GM21390 (cell line): ENCODE measurements at regions not wholly inside any gene's neighbourhood (a gene's known extent, or its start where the extent isn't known, plus 50 kb on each side); places are given as distances from the start of the nearest gene placed in this dataset.

ENCODE experiments used
- ATAC-seq: cut with Tn5 transposase; IDR thresholded peaks from one replicate; pipeline ENCODE4 v1.9.1; 2021; ENCODE audit not compliant: unreplicated experiment

DNA sequence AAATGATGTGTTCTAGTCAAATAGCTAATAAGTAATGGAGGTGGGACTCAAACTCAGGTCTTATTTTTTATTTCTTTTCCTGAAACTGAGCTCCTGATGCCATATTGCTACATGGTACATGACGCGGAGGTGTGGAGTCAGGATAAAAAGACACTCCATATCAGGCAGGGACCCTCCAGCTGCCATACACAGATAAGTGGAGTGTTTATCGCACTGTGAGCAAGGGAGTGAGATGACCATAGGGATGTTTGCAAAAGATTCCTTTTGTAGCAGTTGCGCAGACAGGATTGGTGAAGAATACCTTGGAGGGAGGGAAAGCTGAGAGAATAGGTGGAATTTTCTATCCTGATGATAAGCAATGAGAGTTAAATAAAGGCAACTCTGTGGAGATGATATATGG is 657.2 kb downstream of the RNF144A start:
- ATAC-seq, result no peak

DNA sequence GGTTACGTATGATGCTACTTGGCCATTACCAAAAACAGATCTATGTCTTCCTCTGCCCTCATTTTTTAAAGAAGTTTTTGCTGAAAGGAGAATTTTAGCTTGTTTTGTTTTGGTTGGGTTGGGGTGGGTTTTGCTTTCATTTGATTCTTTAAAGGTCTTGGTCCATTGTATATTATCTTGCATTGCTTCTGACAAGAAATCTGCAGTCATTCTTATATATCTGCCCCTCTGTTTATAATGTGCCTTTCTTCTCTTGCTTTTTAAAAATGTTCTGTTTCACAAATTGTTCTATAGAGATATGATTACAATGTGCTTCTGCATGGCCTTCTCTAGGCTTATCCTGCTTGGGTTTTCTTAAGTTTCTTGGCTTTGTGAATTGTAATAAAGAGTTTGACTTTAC is 660.6 kb downstream of the RNF144A start:
- ATAC-seq, result no peak

DNA sequence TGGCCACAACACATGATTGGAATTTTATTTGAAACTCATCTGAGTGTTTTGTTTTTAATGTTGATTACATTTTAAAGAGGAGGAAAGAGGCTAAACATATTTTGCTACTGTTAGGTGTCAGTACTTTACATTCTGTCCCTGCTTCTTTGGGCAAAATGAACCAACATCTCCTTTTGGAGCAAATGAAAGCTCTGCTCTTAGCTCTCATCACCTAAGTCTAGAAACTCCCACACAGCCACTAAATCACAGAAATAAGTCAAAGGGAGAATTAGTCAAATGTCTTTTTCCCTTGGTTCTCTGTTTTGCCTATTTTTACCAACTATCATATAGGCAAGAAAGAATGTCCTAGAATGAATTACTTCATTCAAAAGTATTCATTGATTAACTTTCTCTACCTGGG is 666.8 kb downstream of the RNF144A start:
- ATAC-seq, result no peak

DNA sequence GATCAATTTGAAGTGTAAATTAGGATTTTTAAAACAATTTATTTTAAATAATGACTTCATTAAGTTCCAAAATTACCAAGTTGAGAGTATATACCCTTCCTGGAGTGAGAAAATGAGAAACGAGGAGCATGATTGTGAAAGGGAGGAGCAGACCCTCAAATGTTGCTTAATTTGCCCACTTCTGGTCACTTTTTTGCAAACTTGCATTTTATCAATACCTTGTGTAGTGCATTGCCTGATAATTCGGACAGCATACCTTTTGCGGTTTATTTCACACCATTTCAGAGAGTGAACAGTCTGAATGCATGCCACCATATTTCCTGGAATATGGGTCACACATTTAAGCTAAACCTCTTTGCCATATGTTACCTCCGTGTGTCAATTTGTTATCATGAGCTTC is 669.7 kb downstream of the RNF144A start:
- no peak for ATAC-seq

DNA sequence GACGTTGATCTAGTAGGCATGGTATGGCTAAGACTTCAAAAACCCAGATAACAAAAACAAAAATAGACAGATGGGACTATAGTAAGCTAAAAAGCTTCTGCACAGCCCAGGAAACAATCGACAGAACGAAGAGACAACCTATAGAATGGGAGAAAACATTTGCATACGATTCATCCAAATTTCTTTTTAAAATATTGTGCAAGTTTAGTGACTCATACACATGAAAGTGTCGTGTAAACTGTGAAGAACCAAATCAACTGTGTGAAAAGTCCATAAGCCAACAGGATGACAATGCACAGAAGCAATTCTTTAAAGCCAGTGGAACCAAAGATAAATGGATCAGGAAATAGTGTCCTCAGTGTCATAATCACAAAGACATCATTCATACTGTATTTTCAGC is 671.1 kb downstream of the RNF144A start:
- no peak for ATAC-seq

DNA sequence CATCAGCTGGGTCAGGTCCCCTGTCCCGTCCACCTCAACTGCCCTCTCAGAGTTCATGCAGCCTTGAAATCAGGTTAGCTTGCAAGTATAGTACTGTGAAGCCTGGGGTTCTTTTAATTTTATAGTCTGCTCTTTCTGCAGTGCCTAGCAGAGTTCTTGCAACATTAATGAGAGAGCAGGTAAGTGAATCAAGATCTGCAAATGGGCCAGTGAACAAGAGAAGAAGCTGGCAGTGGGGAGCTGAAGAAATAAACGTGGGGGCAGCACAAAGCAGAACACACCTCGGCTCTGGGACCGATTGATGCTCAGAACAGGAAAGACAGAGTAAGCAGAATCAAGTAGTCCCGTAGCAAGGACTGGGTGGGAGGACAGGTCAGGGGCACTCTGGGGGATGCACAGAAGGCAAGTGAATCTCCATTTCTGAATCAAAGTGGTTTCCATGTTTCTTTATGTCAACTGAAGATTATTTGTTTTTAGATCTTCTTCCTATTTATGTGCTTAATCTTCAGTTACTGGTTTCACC is 675.5 kb downstream of the RNF144A start:
- no peak for ATAC-seq

DNA sequence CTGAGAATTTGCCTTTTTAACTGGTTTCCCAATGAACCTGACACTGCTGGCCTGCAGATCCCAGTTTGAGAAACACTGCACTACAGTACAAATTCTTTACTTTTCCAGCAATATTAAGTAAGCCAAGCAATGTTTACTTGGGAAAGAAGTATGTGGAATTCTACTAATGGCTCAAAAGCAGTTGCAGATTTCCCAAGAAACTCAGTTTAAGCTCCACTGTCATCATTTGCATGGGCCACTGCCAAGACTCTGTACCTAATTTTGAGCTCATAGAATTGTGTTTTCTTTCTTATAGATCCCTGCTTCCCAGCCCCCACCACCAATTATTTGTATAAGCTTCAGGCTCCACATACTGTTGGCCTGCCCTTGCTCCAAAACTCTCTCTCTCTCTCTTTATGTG is 676.1 kb downstream of the RNF144A start:
- ATAC-seq, result no peak

DNA sequence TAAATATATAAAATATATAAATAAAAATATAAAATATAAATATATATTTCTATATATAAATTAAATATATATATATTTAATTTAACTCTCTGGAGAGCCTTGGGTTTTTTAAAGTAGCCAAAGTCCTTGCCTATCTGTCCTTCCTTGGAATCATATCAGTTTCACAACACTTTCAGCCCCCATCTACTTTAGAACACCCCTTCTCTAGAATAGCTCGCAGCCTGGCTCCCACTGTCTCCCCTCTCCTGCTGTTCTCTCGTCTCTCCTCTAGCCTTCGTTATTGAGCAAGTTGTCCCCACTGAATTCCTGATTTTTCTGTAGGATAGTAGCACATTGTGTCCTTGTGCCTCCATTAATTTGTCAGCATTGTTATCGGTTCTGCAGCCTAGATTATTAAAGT is 677.0 kb downstream of the RNF144A start:
- ATAC-seq, result no peak

DNA sequence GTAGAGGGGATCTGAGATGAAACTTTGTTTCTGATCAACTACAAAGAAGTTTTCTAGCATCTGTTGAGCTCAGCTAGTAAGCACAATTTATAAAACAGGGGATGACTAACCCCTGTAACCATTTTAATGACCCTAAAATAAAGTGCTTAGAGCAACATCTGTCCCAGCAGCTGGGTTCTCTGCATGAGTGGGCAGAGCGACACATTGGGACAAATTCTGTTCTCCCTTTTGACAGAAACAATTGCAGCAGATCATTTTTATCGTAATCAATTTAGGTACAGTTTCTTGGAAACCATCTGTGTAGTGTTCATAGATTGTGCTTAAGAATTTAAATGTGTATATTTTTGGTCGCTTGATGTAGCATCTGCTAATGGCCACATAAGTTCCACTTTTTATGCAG is 678.0 kb downstream of the RNF144A start:
- no peak for ATAC-seq

DNA sequence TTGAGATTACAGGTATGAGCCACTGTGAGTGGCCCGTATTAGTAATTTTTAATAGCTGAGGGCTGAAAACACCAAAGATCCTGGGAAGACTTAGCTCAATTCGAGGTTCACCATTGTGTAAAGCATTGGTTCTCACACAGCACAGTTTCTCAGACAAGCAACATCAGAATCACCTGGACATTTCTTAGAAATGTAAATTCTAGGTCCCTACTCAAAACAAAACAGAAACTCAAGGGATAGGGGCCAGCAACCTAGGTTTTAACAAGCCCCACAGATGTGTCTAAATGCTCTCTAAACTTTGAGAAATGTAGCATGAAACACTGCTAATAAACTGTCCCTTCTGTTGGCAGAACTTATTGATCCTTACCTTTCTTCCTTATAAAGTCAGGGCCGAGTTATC is 681.2 kb downstream of the RNF144A start:
- ATAC-seq, result no peak

DNA sequence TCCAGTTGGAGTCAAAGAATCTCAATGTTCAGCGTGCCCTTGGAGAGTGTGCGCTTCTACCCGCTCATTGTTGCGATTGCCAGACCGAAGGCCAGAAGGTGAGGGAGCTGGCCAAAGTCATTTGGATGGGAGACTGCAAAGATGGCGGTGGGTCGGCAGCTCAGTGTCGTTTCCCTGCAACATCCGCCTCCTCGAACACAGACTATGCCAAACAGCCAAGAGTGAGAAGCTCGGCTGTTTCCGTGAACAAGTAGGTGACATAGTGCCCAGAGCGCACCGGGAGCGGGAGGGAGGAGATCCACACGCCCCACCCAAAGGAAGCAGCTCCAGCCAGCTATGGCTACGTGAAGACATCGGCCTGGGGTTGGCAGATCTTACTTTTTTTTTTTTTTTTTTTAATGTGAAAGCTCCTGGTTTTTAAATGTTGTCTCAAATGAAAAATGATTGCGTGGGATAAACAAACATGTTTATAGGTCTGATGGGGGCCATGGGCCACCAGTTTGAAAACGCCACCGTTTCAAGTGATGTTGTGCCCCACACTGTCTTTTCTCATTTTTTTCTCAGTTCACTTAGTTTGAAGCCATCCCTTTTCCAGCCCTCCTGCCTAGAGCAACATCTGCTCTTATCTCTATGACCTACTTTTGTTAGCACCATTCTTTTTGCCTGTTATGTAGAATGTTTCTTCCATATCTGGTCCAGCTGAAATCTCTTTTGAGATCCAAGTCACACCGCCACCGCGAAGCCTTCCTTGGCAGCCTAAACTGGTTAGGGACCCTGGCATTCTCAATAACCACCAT is 682.4 kb downstream of the RNF144A start:
- no peak for ATAC-seq

DNA sequence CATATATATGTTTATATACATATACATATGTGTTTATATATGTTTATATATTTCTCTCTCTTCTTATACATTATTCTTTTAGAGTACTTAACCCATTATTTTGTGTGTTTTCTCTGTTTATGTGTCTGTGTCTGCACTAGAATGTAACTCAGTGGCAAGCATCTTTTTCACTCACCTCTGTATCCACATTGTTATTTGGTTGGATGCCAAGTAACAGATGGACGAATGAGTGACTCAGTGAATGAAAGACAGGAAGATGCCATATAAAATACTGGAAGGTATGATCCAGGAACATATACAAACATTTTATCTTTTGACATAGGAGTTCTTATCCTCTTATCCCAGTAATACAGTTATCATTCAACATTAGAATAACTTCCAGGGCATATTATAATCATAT is 684.8 kb downstream of the RNF144A start:
- ATAC-seq, result no peak

DNA sequence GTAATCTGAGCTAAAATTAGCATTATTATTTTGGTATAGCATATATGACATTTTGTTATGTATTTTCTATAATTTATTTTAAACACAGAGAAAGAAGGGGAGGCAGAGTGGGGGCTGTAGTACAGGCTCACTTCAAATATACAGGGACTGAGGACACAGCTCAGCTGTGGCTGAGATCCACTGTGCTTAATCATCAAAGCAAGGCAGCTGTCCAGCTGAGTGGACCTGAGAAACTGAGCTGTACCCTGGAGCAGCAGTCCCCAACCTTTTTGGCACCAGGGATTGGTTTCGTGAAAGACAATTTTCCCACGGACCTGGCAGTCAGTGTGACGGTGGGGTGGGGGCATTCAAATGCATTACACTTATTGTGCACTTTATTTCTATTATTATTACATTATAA is 687.2 kb downstream of the RNF144A start:
- ATAC-seq, result no peak

DNA sequence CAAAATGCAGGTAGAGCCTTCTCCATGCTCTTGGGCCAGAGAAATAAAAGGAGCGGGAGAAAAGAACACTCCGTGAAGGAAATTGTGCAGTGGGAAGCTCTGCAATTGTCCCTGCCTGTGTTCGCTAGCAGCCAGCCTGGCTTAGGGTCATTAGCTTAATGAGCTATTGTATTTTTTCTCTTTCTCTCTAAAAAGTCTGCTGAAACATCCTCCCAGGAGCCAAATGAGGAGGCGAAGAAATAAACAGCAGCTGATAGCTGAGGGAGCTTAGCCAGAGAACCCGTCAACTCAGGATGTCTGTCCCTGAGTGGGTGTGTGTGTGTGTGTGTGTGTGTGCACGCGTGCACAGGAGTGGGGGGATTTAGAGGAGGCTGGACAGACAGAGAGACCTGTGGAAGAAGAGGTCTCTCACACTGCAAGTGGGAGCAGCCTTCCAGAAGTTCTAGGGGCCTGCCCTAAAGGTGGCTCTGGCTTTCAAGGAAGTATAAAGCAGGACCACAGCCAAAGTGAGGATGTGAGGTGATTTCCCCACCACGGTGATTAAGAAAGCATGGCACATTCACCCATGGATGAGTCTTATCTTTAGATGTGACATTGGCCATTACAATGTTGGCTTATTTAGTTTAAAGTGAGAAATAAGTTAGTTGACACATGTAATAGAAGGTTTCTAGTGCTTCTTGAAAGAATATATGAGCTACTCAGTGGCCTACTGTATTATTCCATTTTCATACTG is 690.4 kb downstream of the RNF144A start:
- ATAC-seq, result no peak

DNA sequence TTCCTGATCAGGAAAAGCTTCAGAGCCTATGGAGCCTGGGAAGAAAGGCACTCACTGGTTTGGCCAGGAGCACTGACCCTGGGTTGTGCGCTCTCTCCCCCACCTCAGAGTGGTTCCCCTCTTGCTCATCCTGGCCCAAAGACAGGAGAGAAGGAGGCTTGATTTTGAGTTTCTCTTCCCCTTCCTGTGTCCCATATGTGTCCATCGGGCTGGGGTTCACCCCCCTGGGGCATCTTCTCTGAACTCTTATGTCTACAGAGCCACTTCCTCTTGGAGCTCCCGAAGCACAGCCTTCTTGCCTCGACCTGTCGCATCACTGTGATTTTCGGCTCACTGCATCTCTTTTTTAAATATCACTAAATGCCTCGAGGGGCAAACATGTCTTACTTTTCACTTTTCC is 692.3 kb downstream of the RNF144A start:
- ATAC-seq, result peak; percentile 58

DNA sequence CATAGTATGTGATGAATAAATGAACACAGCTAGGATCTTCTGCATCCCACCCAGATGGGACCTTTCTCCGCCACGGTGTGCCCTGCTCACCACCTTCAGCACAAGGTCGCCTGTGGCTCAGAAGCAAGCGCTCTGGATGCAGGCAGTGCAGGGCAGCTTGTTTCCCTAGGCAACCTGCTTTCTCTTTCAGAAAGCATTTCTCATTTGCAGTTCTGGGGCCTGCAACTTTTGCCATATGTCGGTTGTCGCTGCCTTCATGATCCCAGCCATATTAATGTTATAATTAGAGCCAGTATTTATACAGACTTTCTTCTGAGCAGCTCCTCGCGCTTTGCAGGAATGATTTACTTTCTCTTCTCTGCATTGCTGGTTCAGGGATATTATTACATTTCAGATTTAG is 692.8 kb downstream of the RNF144A start:
- peak; percentile 46 for ATAC-seq

DNA sequence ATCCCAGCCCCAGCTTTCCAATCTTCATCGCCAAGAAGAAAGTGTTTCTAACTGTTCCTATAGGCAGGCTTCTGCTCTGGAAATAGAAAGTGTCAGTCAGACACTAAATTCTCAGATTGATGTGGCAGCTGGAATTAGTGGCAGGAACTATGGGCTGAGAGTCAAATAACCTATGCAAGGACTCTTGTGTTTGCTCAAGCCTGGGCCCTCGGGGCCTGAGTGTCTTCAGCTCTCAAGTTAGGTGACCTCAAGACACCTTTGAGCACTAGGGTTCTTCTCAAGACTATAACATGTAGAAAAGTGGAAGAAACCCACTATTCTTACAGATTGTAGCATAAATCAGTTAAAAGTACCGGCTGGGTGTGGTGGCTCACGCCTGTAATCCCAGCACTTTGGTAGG is 694.5 kb downstream of the RNF144A start:
- no peak for ATAC-seq

DNA sequence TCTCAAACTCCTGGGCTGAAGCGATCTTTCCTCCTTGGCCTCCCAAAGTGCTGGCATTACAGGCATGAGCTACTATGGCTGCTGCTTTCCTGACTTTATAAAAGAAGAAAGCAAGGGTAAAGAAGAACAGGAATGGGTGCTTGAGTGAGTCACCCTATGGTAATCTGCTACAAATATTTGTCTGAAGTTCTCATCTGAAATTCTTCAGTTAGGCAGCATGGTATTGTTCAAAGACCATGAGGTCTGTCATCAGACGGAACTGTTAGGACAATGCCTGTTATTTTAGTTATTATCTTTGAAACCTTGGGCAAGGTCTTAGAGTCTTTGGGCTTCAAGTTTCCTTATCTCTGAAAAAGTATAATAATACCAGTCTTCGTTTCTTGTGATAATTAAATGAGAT is 695.8 kb downstream of the RNF144A start:
- no peak for ATAC-seq

DNA sequence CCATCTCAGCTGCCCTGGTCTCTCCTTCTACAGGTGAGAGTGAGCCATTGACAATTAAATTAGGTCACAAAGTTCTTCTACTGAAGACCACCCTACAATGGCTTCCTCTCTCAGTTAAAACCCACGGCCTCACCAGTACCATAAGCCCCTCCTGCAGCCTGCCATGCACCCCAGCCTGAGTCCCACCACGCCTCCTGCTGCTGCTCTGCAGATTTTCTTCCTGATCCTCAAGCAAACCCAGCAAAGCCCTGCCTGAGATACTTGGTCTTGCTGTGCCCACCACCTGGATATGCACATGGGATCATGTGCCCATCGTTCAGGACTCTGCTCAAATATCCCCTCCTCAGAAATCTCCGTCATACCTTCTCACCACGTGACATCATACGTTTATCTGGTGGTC is 696.6 kb downstream of the RNF144A start:
- ATAC-seq, result no peak

DNA sequence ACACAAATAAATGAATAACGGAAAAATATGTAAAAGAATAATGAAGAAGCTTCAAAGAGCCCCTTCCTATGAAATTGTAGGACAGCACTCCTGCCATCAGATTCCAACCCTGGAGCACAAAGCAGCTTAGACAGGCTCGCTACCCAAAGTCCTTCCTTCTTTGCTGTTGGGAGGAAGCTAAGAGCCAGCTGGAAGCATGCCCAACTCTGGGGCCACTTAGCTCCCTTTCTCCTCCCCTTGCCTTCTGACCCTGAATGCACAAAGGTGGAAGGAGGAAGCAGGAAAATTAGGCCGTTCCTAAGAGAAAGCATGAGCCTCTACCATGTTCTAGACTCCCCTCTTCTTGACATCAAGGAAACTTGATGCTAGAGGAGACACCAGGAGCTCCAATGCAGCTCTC is 700.8 kb downstream of the RNF144A start:
- no peak for ATAC-seq

DNA sequence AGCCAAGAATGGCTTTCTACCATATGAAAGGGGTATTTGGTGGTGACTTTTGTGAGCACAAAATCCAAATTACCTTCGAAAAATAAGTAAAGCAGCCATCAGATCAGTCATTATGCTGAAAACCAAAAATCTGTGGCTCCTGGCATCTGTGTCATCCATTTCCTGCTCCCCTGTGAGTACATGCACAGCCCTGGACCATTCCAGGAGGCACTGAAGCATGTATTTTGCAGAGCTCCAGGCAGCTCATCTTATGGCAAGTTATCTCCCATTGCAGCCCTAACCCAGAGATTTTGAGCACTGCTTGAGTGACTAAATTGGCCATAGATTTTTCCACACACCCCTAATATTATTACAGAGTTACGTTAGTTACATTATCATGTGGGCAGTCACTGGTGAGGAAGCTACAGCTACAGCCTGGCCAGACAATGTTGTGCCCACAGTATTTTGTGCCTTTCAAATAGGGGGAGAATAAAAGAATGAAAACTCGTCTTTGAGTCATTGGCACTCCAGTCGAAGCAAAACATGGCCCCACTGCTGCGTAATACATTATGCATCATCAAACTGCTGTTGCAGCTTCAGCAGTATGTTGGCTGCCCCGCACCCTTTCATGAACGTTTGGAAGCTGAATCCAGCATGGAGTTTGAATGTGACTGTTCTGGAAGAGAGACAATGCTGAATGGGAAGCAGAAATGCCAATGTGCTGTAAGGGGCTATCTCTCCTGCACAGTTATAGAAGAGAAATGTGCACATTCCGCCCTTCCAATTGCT is 702.2 kb downstream of the RNF144A start:
- no peak for ATAC-seq

DNA sequence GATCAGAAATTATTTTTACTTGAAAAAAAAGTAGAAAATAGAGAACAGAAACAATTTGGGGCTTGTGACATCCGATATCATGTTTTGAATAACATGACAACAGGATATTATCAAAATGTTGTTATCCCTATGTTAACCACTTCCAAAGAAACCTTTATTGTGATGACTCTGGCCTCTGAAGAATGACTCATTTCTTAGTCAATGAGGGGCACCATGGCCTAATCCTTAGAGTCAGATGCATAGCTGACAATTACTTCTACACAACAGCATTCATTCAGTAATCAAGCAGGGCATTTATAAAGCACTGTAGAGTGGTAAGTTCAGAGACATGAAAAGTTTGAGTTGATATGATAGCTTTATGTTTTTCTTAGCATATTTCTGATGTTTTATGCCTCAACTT is 703.0 kb downstream of the RNF144A start:
- no peak for ATAC-seq
